22Rv1 (cell line): ENCODE measurements at regions not wholly inside any gene's neighbourhood (a gene's known extent, or its start where the extent isn't known, plus 50 kb on each side); places are given as distances from the start of the nearest gene placed in this dataset.

Source experiments
- ZFX ChIP-seq: fragments of 450-650 bp; IDR thresholded peaks from 2 replicates; pipeline ENCODE4 v1.6.1; 2017; ENCODE audit warnings: antibody characterized with exemption, borderline replicate concordance
- TF ChIP-seq, protein P1 (sequence below): fragments of 450-650 bp; IDR thresholded peaks from 2 replicates; pipeline ENCODE4 v1.5.1; 2017; ENCODE audit warnings: mild to moderate bottlenecking

DNA sequence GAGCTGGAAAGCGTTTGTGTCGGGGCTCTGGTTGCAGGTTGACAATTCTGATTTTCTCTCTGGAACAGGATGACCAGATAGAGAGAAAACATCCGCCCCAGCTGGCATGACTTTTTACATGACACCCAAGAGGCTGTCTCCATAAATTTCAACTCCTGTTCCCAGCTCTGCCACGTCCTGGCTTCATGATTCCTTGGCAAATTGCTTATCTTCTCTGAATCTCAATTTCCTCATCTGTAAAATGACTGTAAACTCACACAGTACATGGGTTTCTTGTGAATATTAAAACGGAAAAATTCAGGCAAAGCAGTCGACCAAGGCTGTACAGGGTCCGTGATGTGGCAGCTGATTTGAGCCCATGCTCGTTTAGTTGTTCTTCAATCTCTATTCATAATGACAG is 572.7 kb downstream of the AJAP1 start:
- TF ChIP-seq, protein P1, sequence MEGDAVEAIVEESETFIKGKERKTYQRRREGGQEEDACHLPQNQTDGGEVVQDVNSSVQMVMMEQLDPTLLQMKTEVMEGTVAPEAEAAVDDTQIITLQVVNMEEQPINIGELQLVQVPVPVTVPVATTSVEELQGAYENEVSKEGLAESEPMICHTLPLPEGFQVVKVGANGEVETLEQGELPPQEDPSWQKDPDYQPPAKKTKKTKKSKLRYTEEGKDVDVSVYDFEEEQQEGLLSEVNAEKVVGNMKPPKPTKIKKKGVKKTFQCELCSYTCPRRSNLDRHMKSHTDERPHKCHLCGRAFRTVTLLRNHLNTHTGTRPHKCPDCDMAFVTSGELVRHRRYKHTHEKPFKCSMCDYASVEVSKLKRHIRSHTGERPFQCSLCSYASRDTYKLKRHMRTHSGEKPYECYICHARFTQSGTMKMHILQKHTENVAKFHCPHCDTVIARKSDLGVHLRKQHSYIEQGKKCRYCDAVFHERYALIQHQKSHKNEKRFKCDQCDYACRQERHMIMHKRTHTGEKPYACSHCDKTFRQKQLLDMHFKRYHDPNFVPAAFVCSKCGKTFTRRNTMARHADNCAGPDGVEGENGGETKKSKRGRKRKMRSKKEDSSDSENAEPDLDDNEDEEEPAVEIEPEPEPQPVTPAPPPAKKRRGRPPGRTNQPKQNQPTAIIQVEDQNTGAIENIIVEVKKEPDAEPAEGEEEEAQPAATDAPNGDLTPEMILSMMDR: no peak
- no peak for TF ChIP-seq ZFX
